ENCODE measurements at regions not wholly inside any gene's neighbourhood (a gene's known extent, or its start where the extent isn't known, plus 50 kb on each side); places are given as distances from the start of the nearest gene placed in this dataset.

DNA sequence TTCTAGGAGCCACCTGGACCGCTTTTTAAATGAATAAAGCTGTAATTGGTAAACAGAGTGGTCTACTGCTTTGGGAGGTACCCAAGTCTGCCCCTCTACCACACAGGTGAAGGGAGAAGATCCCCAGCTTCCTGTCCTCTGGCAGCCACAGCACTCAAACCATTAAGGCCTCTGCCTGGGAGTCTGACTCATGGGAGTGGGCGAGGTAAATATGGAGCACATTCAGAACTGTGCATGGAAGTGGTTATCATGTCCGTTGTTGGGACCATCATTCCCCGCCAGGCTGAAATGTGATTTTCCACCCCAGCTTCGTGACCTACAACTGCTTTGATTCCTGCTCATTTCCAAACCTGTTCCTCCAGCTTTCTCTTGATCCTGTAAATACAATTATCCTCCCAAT lies 59.5 kb upstream of the ALDH1B1 start:
- H4K20me1 ChIP-seq (ENCODE audit: insufficient read depth, low read length), result no peaks in the 10 kb centered on the region
- no peak for DNase-seq
- H3K9me3 ChIP-seq (replicated peaks in 1 of 2; ENCODE audit: control insufficient read depth in 1 of 2, insufficient read depth in 1 of 2, low read length in 2 of 2), result no peaks in the 10 kb centered on the region
- Mint-ChIP-seq H3K4me3 (no peak overlapping the region), H3K4me1 (no peaks in the 10 kb centered on the region), H3K27ac (no peak overlapping the region), H3K9me3 (peaks cover 0 to 6% (median 2%) of the 10 kb centered on the region in 7 donors), H3K36me3 (no peaks in the 10 kb centered on the region), H3K27me3 (ENCODE audit: low read depth in 3 of 3) (peaks cover 5 to 9% (median 8%) of the 10 kb centered on the region in 3 donors)
- no peaks in the 10 kb centered on the region for H3K79me2 ChIP-seq (ENCODE audit: insufficient read depth, low read length)
- TF ChIP-seq, protein P1, sequence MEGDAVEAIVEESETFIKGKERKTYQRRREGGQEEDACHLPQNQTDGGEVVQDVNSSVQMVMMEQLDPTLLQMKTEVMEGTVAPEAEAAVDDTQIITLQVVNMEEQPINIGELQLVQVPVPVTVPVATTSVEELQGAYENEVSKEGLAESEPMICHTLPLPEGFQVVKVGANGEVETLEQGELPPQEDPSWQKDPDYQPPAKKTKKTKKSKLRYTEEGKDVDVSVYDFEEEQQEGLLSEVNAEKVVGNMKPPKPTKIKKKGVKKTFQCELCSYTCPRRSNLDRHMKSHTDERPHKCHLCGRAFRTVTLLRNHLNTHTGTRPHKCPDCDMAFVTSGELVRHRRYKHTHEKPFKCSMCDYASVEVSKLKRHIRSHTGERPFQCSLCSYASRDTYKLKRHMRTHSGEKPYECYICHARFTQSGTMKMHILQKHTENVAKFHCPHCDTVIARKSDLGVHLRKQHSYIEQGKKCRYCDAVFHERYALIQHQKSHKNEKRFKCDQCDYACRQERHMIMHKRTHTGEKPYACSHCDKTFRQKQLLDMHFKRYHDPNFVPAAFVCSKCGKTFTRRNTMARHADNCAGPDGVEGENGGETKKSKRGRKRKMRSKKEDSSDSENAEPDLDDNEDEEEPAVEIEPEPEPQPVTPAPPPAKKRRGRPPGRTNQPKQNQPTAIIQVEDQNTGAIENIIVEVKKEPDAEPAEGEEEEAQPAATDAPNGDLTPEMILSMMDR (IDR thresholded peaks at IDR 0.05), result no peak
- no peak overlapping the region for H3K4me2 ChIP-seq (replicated peaks; ENCODE audit: extremely low read depth, low read length, poor library complexity, severe bottlenecking)
- intact Hi-C loops (cut with micrococcal nuclease), result no loop called here
- H3K27me3 ChIP-seq (ENCODE audit: control insufficient read depth in 2 of 2, insufficient read depth in 2 of 2, low read length in 2 of 2), result no peaks in the 10 kb centered on the region
- no peak overlapping the region for H3K4me3 ChIP-seq (replicated peaks in 1 of 3; ENCODE audit: low read depth in 2 of 3, low read length in 3 of 3)
- no peaks in the 10 kb centered on the region for H3K4me1 ChIP-seq (ENCODE audit: control insufficient read depth in 1 of 2, insufficient read depth in 2 of 2, low read length in 2 of 2)
- H3K36me3 ChIP-seq (replicated peaks in 1 of 2; ENCODE audit: control insufficient read depth in 1 of 2, insufficient read depth in 2 of 2, low read length in 2 of 2), result no peaks in the 10 kb centered on the region
- H3K27ac ChIP-seq (ENCODE audit: low read depth in 1 of 2, low read length in 2 of 2), result no peak overlapping the region
- WGBS (ENCODE audit: insufficient coverage), result 100% methylated on average over 2 of the region's 5 CpGs
- H2AFZ ChIP-seq (ENCODE audit: insufficient read depth, low read depth, low read length, poor library complexity, severe bottlenecking), result no peak overlapping the region
- H3K9ac ChIP-seq (ENCODE audit: insufficient read depth, low read length, poor library complexity, severe bottlenecking), result no peak overlapping the region

DNA sequence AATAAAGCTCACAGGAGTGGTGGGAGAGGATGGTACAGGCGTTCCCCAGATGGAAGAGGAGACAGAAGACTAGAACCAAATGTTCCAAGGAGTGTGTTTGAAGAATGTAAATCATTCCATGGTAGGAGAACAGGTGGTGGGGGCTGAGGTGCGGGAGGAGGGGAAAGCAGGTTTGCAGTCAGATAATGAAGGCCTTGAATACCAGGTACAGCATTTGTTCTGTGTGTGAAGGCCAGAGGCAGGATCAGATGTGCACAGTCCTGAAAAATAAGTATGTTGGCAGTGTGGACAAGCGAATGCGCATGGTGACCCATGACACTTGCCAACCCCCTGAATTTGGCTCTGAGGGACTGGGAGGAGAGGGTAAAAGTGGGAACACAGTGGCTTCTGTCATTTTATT lies 59.9 kb upstream of the ALDH1B1 start:
- no peaks in the 10 kb centered on the region for H3K4me1 Mint-ChIP-seq
- Histone ChIP-seq H4K20me1 (ENCODE audit: insufficient read depth, low read length) (no peaks in the 10 kb centered on the region), H3K79me2 (ENCODE audit: insufficient read depth, low read length) (no peaks in the 10 kb centered on the region), H3K36me3 (replicated peaks in 1 of 2; ENCODE audit: control insufficient read depth in 1 of 2, insufficient read depth in 2 of 2, low read length in 2 of 2) (no peaks in the 10 kb centered on the region), H3K27me3 (ENCODE audit: control insufficient read depth in 2 of 2, insufficient read depth in 2 of 2, low read length in 2 of 2) (no peaks in the 10 kb centered on the region), H3K9me3 (replicated peaks in 1 of 2; ENCODE audit: control insufficient read depth in 1 of 2, insufficient read depth in 1 of 2, low read length in 2 of 2) (no peaks in the 10 kb centered on the region), H3K27ac (ENCODE audit: low read depth in 1 of 2, low read length in 2 of 2) (no peak overlapping the region), H3K9ac (ENCODE audit: insufficient read depth, low read length, poor library complexity, severe bottlenecking) (no peak overlapping the region), H3K4me2 (replicated peaks; ENCODE audit: extremely low read depth, low read length, poor library complexity, severe bottlenecking) (no peak overlapping the region), H3K4me1 (ENCODE audit: control insufficient read depth in 1 of 2, insufficient read depth in 2 of 2, low read length in 2 of 2) (no peaks in the 10 kb centered on the region), H3K4me3 (replicated peaks in 1 of 3; ENCODE audit: low read depth in 2 of 3, low read length in 3 of 3) (no peak overlapping the region), H2AFZ (ENCODE audit: insufficient read depth, low read depth, low read length, poor library complexity, severe bottlenecking) (no peak overlapping the region)
- WGBS (ENCODE audit: insufficient coverage), result 92% methylated on average over 2 of the region's 4 CpGs
- no peaks in the 10 kb centered on the region for H3K36me3 Mint-ChIP-seq
- peaks cover 5 to 9% (median 8%) of the 10 kb centered on the region in 3 donors for H3K27me3 Mint-ChIP-seq (ENCODE audit: low read depth in 3 of 3)
- H3K4me3 Mint-ChIP-seq, result no peak overlapping the region
- no peak overlapping the region for H3K27ac Mint-ChIP-seq
- peaks cover 0 to 6% (median 2%) of the 10 kb centered on the region in 7 donors for H3K9me3 Mint-ChIP-seq
- no peak for DNase-seq
- TF ChIP-seq, protein P1 (IDR thresholded peaks at IDR 0.05), result no peak
- intact Hi-C loops (cut with micrococcal nuclease), result no loop called here

All from CD14-positive monocyte (primary cell).